ENCODE measurements at regions not wholly inside any gene's neighbourhood (a gene's known extent, or its start where the extent isn't known, plus 50 kb on each side); places are given as distances from the start of the nearest gene placed in this dataset.

DNA sequence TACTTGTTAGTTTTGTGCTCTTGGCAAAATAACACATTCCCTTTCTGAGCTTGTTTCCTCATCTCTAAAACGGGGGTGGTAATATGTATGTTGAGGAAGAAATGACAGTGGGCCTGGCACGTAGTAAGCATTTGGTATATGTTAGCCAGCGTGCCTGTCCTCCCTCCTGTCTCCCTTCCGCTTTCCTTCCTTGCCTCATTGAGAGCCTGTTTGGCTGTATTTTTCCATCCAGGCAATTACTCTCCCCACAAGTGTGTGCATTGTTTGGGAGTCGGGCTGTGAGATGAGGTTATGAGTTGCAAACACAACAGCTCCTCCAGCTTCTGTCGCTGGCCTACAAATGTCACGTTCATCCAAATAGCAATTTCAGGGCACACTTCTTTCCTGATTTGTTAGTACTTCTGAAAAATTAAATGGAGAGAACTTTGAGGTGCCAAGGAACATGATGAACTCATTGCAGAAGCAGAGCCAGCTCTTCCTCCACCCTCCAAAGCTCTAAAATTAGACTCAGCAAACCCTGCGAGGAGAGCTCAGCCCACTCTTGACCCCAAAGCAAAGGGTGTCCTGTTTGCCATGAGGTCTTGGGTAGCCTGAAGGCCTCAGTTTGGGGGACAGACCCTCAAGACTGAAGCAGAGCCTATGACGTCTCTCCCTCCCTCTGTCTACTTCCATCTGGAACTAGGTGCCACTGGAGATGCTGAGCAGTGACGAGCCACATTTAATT is 50.7 kb upstream of the TOX2 start:
- DNase-seq (ENCODE audit: low read depth), result no peak
- TF ChIP-seq CTCF (IDR thresholded peaks at IDR 0.05; ENCODE audit: insufficient read depth, low read depth, low read length), result no peak

GRCh38 chr20:43863330-43863729 is 51.3 kb upstream of the TOX2 start:
- no peak overlapping the region for H3K4me3 ChIP-seq (ENCODE audit: low read depth, low read length)
- TF ChIP-seq CTCF (IDR thresholded peaks at IDR 0.05; ENCODE audit: insufficient read depth, low read depth, low read length), result no peak
- no peak for DNase-seq (ENCODE audit: low read depth)

More for the DNA sequence above, 50.7 kb upstream of the TOX2 start:
- no peak overlapping the region for H3K4me3 ChIP-seq (ENCODE audit: low read depth, low read length)

DNA sequence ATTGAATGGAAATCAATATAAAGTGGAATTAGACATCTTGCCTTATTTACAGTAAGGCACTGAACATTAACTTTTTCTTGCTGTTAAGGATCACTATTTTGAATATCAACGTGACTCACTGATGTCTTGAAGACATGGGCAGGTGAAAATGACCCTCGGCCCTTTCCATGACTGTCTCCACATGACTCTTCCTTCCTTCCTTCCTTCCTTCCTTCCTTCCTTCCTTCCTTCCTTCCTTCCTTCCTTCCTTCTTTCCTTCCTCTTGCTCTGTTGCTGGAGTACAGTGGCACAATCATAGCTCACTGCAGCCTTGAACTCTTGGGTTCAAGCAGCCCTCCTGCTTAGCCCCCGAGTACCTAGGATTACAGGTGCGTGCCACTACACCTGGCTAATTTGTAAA is 52.2 kb upstream of the TOX2 start:
- TF ChIP-seq CTCF (IDR thresholded peaks at IDR 0.05; ENCODE audit: insufficient read depth, low read depth, low read length), result no peak
- no peak for DNase-seq (ENCODE audit: low read depth)
- H3K4me3 ChIP-seq (ENCODE audit: low read depth, low read length), result no peak overlapping the region

GRCh38 chr20:43859994-43860393 is 54.7 kb upstream of the TOX2 start:
- no peak for TF ChIP-seq CTCF (IDR thresholded peaks at IDR 0.05; ENCODE audit: insufficient read depth, low read depth, low read length)
- no peak overlapping the region for H3K4me3 ChIP-seq (ENCODE audit: low read depth, low read length)
- DNase-seq (ENCODE audit: low read depth), result no peak

DNA sequence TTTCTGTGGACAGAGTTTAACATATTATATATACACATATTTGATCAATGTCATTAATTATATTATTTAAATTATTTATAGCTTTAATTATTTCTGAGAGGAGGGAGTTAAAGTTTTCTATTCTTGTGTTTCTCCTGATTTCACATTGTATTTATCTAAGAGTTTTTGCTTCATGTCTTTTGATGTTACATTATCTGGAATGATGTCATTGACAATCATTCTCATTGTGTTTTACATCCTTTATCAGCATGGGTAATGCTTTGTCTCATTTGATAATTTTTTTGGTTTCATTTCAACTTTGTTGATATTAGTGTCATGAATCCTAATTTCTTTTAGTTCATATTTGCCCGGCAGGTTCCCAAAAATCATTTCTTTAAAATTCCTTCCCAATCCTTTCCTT is 56.7 kb upstream of the TOX2 start:
- no peak overlapping the region for H3K4me3 ChIP-seq (ENCODE audit: low read depth, low read length)
- no peak for TF ChIP-seq CTCF (IDR thresholded peaks at IDR 0.05; ENCODE audit: insufficient read depth, low read depth, low read length)
- DNase-seq (ENCODE audit: low read depth), result no peak

DNA sequence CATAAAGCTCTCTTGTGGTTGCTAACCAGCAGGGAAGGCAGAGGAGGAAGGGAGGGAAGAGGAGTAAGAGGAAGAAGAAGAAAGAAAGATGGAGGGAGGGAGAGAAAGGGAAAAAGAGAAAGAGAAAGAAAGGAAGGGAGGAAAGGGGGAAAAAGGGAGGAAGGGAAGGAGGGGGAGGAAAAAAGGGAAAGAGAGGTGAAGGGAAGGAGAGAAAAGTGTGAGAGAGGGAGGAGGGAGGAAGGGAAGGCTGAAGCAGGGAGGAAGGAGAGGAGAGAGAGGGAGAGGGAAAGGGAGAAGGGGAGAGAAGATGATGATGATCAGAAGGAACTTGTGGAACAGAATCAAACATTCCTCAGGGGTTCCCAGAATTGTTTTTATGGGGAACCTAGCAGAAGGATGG is 57.5 kb upstream of the TOX2 start:
- DNase-seq (ENCODE audit: low read depth), result no peak
- H3K4me3 ChIP-seq (ENCODE audit: low read depth, low read length), result no peak overlapping the region
- TF ChIP-seq CTCF (IDR thresholded peaks at IDR 0.05; ENCODE audit: insufficient read depth, low read depth, low read length), result no peak

DNA sequence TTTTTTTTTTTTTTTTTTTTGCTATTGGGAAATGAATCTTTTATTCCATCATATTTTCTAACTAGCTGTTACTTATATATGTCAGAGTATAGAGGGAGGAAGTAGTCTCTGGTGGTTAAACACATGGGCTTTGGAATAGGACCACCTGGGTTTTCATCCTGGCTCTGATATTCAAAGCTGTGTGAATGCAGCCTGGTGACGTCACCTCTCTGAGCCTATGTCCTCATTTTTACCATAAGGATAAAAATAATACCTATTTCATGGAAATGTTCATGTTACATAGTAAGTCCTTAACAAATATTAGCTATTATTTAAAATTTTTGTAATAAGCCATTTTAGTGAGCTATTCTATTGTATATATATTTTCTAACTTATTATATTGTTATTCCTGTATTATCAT is 58.8 kb upstream of the TOX2 start:
- no peak for DNase-seq (ENCODE audit: low read depth)

More for the DNA sequence above, 58.8 kb upstream of the TOX2 start:
- TF ChIP-seq CTCF (IDR thresholded peaks at IDR 0.05; ENCODE audit: insufficient read depth, low read depth, low read length), result no peak
- no peak overlapping the region for H3K4me3 ChIP-seq (ENCODE audit: low read depth, low read length)
